ENCODE measurements at regions not wholly inside any gene's neighbourhood (a gene's known extent, or its start where the extent isn't known, plus 50 kb on each side); places are given as distances from the start of the nearest gene placed in this dataset.
"Not testable (repeated sequence)": the region's sequence is repeated elsewhere in the genome, so short reads cannot be mapped to it uniquely, and the experiment has no call there.

- DNase-seq: not testable (repeated sequence)
Measured at GRCh38 chr16:72453856-72454255, 281.9 kb upstream of the PMFBP1 start.

- DNase-seq: no peak
Measured at GRCh38 chr16:72444696-72445095, 272.7 kb upstream of the PMFBP1 start.

GRCh38 chr16:72443809-72444208 is 271.9 kb upstream of the PMFBP1 start:
- no peak for DNase-seq

GRCh38 chr16:72442385-72443158 is 270.6 kb upstream of the PMFBP1 start:
- no peak for DNase-seq

- no peak for DNase-seq
Measured at GRCh38 chr16:72437891-72438290, 265.9 kb upstream of the PMFBP1 start.

GRCh38 chr16:72434159-72434558 is 262.2 kb upstream of the PMFBP1 start:
- no peak for DNase-seq

GRCh38 chr16:72430121-72430520 is 258.2 kb upstream of the PMFBP1 start:
- no peak for DNase-seq

GRCh38 chr16:72429671-72430081 is 257.7 kb upstream of the PMFBP1 start:
- no peak for DNase-seq

- DNase-seq: no peak
Measured at GRCh38 chr16:72428681-72429376, 256.9 kb upstream of the PMFBP1 start.

- no peak for DNase-seq
Measured at GRCh38 chr16:72427783-72428331, 255.9 kb upstream of the PMFBP1 start.

- DNase-seq: no peak
Measured at GRCh38 chr16:72427051-72427782, 255.3 kb upstream of the PMFBP1 start.

- DNase-seq: no peak
Measured at GRCh38 chr16:72426386-72426785, 254.4 kb upstream of the PMFBP1 start.

GRCh38 chr16:72425571-72426341 is 253.8 kb upstream of the PMFBP1 start:
- no peak for DNase-seq

- DNase-seq: no peak
Measured at GRCh38 chr16:72424757-72425156, 252.8 kb upstream of the PMFBP1 start.

GRCh38 chr16:72422308-72422897 is 250.4 kb upstream of the PMFBP1 start:
- no peak for DNase-seq

GRCh38 chr16:72419638-72420037 is 247.7 kb upstream of the PMFBP1 start:
- no peak for DNase-seq

GRCh38 chr16:72415379-72415778 is 243.4 kb upstream of the PMFBP1 start:
- DNase-seq: no peak

- DNase-seq: no peak
Measured at GRCh38 chr16:72410492-72410891, 238.5 kb upstream of the PMFBP1 start.

- no peak for DNase-seq
Measured at GRCh38 chr16:72409423-72409822, 237.5 kb upstream of the PMFBP1 start.

GRCh38 chr16:72406390-72406789 is 234.4 kb upstream of the PMFBP1 start:
- no peak for DNase-seq

- DNase-seq: no peak
Measured at GRCh38 chr16:72404299-72404698, 232.3 kb upstream of the PMFBP1 start.

- DNase-seq: no peak
Measured at GRCh38 chr16:72401084-72401361, 229.1 kb upstream of the PMFBP1 start.

All from stimulated activated CD4-positive, alpha-beta T cell treated with anti-CD3 and anti-CD28 coated beads, Interleukin-12 subunit alpha, Interleukin-12 subunit beta, amount 100 ng/mL, for 4 hours (primary cell).